OCI-LY7 (cell line): ENCODE measurements at regions not wholly inside any gene's neighbourhood (a gene's known extent, or its start where the extent isn't known, plus 50 kb on each side); places are given as distances from the start of the nearest gene placed in this dataset.

Experiments used
- EZH2phosphoT487 ChIP-seq: fragments of 200-600 bp; sonication (generic); IDR thresholded peaks from 2 replicates; pipeline ENCODE4 v1.6.1; 2018; ENCODE audit warnings: low read depth, borderline replicate concordance, mild to moderate bottlenecking, mixed run types, antibody characterized with exemption, low read length, moderate library complexity, mixed read lengths
- TF ChIP-seq, protein P1 (sequence below): fragments of 200-600 bp; sonication (generic); conservative IDR thresholded peaks from 2 replicates; pipeline ENCODE4 v1.5.1; 2014; ENCODE audit warnings: mild to moderate bottlenecking, antibody characterized with exemption, low read length, moderate library complexity, mixed read lengths

DNA sequence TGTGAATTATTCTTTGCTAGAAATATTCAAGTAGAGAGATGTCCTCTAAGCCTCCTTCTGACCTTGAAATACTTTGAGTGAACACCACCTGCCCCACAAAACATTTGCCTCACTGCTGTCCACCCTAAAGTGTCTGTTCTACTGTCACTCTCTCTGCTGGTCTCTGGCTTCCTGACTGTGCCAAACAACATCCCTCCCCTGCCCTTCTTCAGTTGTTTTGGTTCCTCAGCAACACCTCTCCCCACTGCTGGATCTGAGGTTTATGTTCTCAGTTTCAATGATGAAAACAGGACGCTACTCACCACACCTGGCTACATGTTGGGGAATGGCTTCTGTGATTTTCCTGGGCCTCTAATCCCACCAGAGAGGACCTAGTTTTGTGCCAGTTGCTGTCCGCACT, 456.9 kb downstream of the BCOR start:
- TF ChIP-seq, protein P1, sequence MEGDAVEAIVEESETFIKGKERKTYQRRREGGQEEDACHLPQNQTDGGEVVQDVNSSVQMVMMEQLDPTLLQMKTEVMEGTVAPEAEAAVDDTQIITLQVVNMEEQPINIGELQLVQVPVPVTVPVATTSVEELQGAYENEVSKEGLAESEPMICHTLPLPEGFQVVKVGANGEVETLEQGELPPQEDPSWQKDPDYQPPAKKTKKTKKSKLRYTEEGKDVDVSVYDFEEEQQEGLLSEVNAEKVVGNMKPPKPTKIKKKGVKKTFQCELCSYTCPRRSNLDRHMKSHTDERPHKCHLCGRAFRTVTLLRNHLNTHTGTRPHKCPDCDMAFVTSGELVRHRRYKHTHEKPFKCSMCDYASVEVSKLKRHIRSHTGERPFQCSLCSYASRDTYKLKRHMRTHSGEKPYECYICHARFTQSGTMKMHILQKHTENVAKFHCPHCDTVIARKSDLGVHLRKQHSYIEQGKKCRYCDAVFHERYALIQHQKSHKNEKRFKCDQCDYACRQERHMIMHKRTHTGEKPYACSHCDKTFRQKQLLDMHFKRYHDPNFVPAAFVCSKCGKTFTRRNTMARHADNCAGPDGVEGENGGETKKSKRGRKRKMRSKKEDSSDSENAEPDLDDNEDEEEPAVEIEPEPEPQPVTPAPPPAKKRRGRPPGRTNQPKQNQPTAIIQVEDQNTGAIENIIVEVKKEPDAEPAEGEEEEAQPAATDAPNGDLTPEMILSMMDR: no peak
- TF ChIP-seq EZH2phosphoT487: no peak
